ENCODE measurements at regions not wholly inside any gene's neighbourhood (a gene's known extent, or its start where the extent isn't known, plus 50 kb on each side); places are given as distances from the start of the nearest gene placed in this dataset.

DNA sequence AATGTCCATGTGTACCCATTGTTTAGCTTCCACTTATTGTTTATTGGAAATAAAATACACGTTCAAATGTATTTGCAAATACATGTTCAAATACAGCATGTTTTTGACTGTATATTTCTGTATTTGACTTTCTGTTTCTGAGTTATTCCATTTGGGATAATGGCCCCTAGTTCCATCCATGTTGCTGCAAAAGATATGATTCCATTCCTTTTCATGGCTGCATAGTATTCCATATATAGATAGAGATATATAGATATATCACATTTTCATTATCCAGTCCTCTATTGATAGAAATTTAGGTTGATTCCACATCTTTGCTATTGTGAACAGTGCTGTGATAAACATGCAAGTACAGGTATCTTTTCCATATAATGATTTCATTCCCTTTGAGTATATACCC is 241.4 kb upstream of the SOX2 start:
- no peaks in the 10 kb centered on the region for H3K36me3 Mint-ChIP-seq (ENCODE audit: unreplicated experiment)

GRCh38 chr3:181464033-181464694 is 247.6 kb upstream of the SOX2 start:
- no peak overlapping the region for H3K4me3 Mint-ChIP-seq (ENCODE audit: unreplicated experiment)
- no peaks in the 10 kb centered on the region for H3K9me3 Mint-ChIP-seq (ENCODE audit: unreplicated experiment)
- no peaks in the 10 kb centered on the region for H3K4me1 Mint-ChIP-seq (ENCODE audit: unreplicated experiment)
- H3K36me3 Mint-ChIP-seq (ENCODE audit: unreplicated experiment): no peaks in the 10 kb centered on the region
- DNase-seq (ENCODE audit: extremely low spot score, unreplicated experiment): no peak
- H3K27me3 Mint-ChIP-seq (ENCODE audit: unreplicated experiment): no peaks in the 10 kb centered on the region
- TF ChIP-seq CTCF (IDR thresholded peaks at IDR 0.05): no peak
- H3K27ac Mint-ChIP-seq (ENCODE audit: unreplicated experiment): no peak overlapping the region

More for the DNA sequence above, 241.4 kb upstream of the SOX2 start:
- DNase-seq (ENCODE audit: extremely low spot score, unreplicated experiment): no peak
- no peak overlapping the region for H3K27ac Mint-ChIP-seq (ENCODE audit: unreplicated experiment)
- H3K27me3 Mint-ChIP-seq (ENCODE audit: unreplicated experiment): no peaks in the 10 kb centered on the region
- H3K4me3 Mint-ChIP-seq (ENCODE audit: unreplicated experiment): no peak overlapping the region
- no peaks in the 10 kb centered on the region for H3K4me1 Mint-ChIP-seq (ENCODE audit: unreplicated experiment)
- peaks cover 26% of the 10 kb centered on the region for H3K9me3 Mint-ChIP-seq (ENCODE audit: unreplicated experiment)
- no peak for TF ChIP-seq CTCF (IDR thresholded peaks at IDR 0.05)

DNA sequence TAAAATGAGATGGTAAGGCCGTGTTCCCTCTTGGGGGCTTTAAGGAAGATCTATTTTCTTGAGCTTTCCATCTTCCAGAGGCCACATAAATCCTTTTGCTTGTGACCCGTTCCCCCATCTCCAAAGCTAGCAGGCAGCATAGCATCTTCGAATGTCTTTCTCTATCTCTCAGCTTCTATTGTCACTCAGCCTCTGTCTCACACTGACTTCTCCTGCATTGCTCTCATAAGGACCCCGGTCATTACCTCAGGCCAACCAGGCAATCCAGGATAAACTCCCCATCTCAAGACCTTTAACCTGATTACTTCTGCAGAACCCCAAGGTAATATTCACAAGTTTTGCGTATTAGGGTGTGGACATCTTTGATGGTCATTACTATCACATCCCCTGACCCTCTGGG is 250.3 kb upstream of the SOX2 start:
- Mint-ChIP-seq H3K36me3 (ENCODE audit: unreplicated experiment) (no peaks in the 10 kb centered on the region), H3K9me3 (ENCODE audit: unreplicated experiment) (no peaks in the 10 kb centered on the region), H3K4me3 (ENCODE audit: unreplicated experiment) (no peak overlapping the region), H3K4me1 (ENCODE audit: unreplicated experiment) (no peaks in the 10 kb centered on the region), H3K27ac (ENCODE audit: unreplicated experiment) (no peak overlapping the region), H3K27me3 (ENCODE audit: unreplicated experiment) (no peaks in the 10 kb centered on the region)
- DNase-seq (ENCODE audit: extremely low spot score, unreplicated experiment): no peak
- TF ChIP-seq CTCF (IDR thresholded peaks at IDR 0.05): no peak

DNA sequence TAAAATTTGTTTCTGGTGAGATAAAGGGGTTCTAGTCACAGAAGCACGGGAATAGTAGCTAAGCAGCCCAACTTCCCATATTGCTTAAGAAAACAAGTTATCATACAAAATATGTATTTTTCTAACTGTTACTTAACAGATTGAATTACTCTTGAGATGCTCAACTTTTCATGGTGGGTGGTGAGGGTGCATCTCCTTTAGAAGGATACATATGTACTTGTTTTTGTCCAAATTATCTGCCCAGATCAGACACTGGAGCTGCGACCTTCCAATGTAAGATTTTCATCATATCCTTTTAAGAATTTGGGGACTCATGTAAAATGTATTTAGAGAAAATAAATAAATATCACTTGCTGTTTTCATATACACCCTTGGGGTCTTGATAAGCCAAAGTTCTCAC is 252.2 kb upstream of the SOX2 start:
- Mint-ChIP-seq H3K4me1 (ENCODE audit: unreplicated experiment) (no peaks in the 10 kb centered on the region), H3K27ac (ENCODE audit: unreplicated experiment) (no peak overlapping the region), H3K9me3 (ENCODE audit: unreplicated experiment) (no peaks in the 10 kb centered on the region), H3K4me3 (ENCODE audit: unreplicated experiment) (no peak overlapping the region), H3K27me3 (ENCODE audit: unreplicated experiment) (no peaks in the 10 kb centered on the region), H3K36me3 (ENCODE audit: unreplicated experiment) (no peaks in the 10 kb centered on the region)
- no peak for TF ChIP-seq CTCF (IDR thresholded peaks at IDR 0.05)
- DNase-seq (ENCODE audit: extremely low spot score, unreplicated experiment): no peak

DNA sequence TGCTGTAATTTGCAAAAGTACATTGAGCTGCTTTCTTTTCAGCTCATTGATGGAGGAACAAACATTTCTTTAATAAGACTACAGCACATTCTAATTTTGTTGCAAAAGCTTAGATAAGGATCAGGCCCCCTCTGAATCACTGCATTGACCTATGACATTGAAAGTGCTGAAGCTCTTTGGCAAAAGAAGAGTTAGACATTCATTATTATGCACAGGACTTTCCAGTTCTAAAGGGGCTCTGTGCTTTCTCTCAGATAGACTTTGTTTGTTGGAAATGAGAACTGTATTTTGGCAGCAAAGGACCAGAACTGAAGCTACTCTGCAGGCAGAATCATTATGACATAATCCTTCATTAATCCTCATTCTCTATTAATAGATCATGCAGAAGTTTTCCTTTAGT is 252.9 kb upstream of the SOX2 start:
- Mint-ChIP-seq H3K9me3 (ENCODE audit: unreplicated experiment) (no peaks in the 10 kb centered on the region), H3K27ac (ENCODE audit: unreplicated experiment) (no peak overlapping the region), H3K27me3 (ENCODE audit: unreplicated experiment) (no peaks in the 10 kb centered on the region), H3K36me3 (ENCODE audit: unreplicated experiment) (no peaks in the 10 kb centered on the region), H3K4me3 (ENCODE audit: unreplicated experiment) (no peak overlapping the region), H3K4me1 (ENCODE audit: unreplicated experiment) (no peaks in the 10 kb centered on the region)
- TF ChIP-seq CTCF (IDR thresholded peaks at IDR 0.05): no peak
- no peak for DNase-seq (ENCODE audit: extremely low spot score, unreplicated experiment)

All from osteocyte (in vitro differentiated cells).